ENCODE measurements at regions not wholly inside any gene's neighbourhood (a gene's known extent, or its start where the extent isn't known, plus 50 kb on each side); places are given as distances from the start of the nearest gene placed in this dataset.

DNA sequence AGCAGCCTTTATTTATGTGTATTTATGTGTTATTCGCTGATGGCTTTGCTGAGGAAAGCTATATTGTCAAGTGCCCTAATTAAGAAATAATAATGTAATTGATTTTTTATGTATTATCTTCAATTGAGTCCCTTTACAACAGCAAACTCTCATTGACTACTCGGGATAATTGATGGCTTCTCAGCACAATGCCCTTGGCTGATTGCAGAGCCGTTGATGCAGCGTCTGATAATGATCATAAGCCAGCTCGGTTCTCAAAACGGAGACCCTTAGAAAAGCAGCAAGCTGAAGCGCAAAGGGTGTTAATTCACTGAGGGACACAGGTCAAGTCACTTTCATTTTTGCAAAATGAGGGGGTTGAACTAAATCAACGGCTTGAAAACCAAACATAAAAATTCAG lies 357.1 kb upstream of the KCNH8 start:
- no peak for DNase-seq (ENCODE audit: low read depth)
- H3K4me3 ChIP-seq (ENCODE audit: low read depth, low read length) = no peak overlapping the region
- TF ChIP-seq, protein P1, sequence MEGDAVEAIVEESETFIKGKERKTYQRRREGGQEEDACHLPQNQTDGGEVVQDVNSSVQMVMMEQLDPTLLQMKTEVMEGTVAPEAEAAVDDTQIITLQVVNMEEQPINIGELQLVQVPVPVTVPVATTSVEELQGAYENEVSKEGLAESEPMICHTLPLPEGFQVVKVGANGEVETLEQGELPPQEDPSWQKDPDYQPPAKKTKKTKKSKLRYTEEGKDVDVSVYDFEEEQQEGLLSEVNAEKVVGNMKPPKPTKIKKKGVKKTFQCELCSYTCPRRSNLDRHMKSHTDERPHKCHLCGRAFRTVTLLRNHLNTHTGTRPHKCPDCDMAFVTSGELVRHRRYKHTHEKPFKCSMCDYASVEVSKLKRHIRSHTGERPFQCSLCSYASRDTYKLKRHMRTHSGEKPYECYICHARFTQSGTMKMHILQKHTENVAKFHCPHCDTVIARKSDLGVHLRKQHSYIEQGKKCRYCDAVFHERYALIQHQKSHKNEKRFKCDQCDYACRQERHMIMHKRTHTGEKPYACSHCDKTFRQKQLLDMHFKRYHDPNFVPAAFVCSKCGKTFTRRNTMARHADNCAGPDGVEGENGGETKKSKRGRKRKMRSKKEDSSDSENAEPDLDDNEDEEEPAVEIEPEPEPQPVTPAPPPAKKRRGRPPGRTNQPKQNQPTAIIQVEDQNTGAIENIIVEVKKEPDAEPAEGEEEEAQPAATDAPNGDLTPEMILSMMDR (IDR thresholded peaks at IDR 0.05; ENCODE audit: insufficient read depth, low read depth, low read length, missing control alignments) = no peak

DNA sequence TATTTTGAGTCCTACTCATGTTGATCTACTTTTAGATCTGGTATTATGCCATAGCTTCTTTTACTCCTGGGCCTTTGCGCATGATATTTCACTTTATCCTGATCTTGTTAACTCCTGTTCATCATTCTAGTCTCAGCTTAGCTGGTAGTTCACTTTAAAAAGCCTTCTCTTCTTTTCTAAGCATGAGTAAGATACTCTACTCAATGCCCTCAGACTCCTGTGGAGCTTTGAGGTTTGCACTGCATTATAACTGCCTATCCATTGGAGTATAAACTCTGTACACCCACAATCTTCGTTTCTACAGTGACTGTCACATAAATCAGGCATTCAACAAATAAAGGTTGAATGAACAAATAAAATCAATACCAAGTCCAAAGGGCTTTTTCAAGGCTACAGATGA lies 357.9 kb upstream of the KCNH8 start:
- TF ChIP-seq, protein P1 (IDR thresholded peaks at IDR 0.05; ENCODE audit: insufficient read depth, low read depth, low read length, missing control alignments) = no peak
- no peak for DNase-seq (ENCODE audit: low read depth)
- H3K4me3 ChIP-seq (ENCODE audit: low read depth, low read length) = no peak overlapping the region

DNA sequence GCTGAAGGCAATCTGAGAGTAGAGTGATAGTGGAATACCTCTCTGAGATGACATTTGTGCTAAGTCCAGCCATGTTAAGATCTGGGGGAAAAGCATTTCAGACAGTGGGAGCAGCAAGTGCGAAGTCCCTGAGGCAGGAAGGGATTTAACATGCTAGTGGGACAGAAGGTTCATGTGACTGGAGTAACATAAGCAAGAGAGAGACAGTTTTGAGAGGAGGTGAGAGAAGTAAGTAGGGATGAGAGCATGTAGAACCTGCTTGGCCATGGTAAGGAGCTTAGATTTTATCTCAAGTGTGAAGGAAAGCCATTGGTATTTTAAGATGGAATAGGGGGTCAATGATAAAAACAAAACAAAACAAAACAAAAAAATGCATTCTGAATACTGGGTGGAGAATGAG lies 358.6 kb upstream of the KCNH8 start:
- DNase-seq (ENCODE audit: low read depth) = no peak
- TF ChIP-seq, protein P1 (IDR thresholded peaks at IDR 0.05; ENCODE audit: insufficient read depth, low read depth, low read length, missing control alignments) = no peak
- H3K4me3 ChIP-seq (ENCODE audit: low read depth, low read length) = no peak overlapping the region

DNA sequence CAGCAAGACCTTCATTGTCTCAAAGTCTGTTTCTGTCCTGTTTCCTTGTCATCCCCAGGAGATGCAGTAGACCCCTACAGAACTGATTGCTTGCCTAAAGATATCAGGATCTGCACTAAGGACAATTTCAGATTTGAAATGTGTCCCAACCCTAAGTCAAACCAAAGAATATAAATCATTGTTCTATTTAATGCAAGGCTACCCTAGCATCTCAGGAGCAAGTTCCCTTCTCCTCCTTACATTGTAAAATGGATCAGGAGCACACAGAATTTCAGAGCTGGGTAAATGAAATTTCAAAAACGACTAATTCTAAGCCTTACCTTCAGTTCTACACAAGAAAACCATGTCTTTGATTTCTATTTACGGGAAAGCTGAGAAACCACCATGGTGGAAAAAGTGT lies 360.9 kb upstream of the KCNH8 start:
- DNase-seq (ENCODE audit: low read depth) = no peak
- TF ChIP-seq, protein P1 (IDR thresholded peaks at IDR 0.05; ENCODE audit: insufficient read depth, low read depth, low read length, missing control alignments) = no peak
- no peak overlapping the region for H3K4me3 ChIP-seq (ENCODE audit: low read depth, low read length)

DNA sequence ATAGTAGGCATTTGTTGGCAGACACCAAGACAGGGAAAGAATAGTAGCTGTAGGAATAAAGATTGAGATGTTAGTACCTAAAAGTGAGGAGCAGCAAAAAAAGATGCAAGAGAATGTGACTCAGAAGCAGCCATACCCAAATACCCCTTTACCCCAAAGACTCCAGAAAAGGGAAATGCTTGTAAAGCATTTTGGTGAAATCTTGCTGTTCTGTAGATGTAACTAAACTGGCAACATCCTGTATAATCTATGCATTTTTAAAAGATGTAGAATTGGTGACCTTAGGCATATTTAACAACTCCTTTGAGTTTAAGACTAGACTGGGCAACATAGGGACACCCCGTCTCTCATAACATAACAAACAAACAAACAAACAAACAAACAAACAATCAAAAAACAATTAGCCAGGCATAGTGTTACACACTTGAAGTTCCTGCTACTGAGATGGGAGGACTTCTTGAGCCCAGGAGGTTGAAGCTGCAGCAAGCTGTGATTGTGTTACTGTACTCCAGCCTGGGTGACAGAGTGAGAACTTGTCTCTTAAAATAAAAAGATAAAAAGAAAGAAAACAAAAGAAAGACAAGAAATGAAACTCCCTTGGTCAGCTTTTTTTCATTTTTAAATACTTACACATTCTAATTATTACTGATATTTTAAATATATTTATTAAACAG lies 361.5 kb upstream of the KCNH8 start:
- DNase-seq (ENCODE audit: low read depth) = no peak
- TF ChIP-seq, protein P1 (IDR thresholded peaks at IDR 0.05; ENCODE audit: insufficient read depth, low read depth, low read length, missing control alignments) = no peak

DNA sequence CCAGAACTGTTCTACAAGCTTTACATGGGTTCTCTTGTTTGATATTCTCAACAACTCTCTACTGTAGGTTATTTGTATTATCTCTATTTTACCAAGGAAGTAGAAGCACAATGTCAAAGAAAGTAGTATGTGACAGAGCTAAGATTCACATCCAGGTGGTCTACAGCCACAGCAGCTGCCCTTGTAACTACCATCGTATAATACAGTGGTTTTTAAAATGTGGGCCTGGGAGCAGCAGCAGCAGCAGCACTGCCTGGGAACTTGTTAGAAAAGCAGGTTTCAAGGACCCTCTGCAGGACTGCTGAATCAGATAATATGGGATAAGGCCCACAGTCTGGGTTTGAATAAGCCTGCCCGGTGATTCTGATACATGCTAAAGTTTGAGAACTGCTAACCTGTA lies 357.1 kb upstream of the SATB1 start:
- no peak for DNase-seq (ENCODE audit: low read depth)
- no peak overlapping the region for H3K4me3 ChIP-seq (ENCODE audit: low read depth, low read length)
- TF ChIP-seq, protein P1 (IDR thresholded peaks at IDR 0.05; ENCODE audit: insufficient read depth, low read depth, low read length, missing control alignments) = no peak

More for the DNA sequence above, 361.5 kb upstream of the KCNH8 start:
- no peak overlapping the region for H3K4me3 ChIP-seq (ENCODE audit: low read depth, low read length)

DNA sequence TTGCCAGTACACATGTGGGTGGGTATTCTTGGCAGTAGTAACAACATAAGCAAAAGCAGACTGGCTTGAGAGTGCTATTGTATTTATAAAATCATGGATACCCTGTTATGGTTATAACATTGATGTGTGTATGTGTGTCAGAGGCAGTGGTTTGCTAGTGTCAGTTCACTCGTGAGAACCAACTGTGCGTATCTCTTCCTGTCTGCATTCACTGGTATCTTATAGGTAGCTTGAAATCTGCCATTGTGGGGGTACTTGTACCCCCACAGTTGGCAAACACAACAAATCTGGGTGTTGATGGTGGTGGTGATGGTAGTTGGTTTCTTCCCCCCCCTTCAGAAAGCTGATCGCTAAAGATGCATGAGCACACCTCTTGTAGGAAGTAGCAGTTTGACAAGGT lies 355.8 kb upstream of the SATB1 start:
- no peak overlapping the region for H3K4me3 ChIP-seq (ENCODE audit: low read depth, low read length)
- TF ChIP-seq, protein P1 (IDR thresholded peaks at IDR 0.05; ENCODE audit: insufficient read depth, low read depth, low read length, missing control alignments) = no peak
- no peak for DNase-seq (ENCODE audit: low read depth)
